OCI-LY7 (cell line): ENCODE measurements at regions not wholly inside any gene's neighbourhood (a gene's known extent, or its start where the extent isn't known, plus 50 kb on each side); places are given as distances from the start of the nearest gene placed in this dataset.

Source experiments
- EZH2phosphoT487 ChIP-seq: fragments of 200-600 bp; sonication (generic); IDR thresholded peaks from 2 replicates; pipeline ENCODE4 v1.6.1; 2018; ENCODE audit warnings: low read depth, borderline replicate concordance, mild to moderate bottlenecking, mixed run types, antibody characterized with exemption, low read length, moderate library complexity, mixed read lengths
- TF ChIP-seq, protein P1 (sequence below): fragments of 200-600 bp; sonication (generic); conservative IDR thresholded peaks from 2 replicates; pipeline ENCODE4 v1.5.1; 2014; ENCODE audit warnings: mild to moderate bottlenecking, antibody characterized with exemption, low read length, moderate library complexity, mixed read lengths

DNA sequence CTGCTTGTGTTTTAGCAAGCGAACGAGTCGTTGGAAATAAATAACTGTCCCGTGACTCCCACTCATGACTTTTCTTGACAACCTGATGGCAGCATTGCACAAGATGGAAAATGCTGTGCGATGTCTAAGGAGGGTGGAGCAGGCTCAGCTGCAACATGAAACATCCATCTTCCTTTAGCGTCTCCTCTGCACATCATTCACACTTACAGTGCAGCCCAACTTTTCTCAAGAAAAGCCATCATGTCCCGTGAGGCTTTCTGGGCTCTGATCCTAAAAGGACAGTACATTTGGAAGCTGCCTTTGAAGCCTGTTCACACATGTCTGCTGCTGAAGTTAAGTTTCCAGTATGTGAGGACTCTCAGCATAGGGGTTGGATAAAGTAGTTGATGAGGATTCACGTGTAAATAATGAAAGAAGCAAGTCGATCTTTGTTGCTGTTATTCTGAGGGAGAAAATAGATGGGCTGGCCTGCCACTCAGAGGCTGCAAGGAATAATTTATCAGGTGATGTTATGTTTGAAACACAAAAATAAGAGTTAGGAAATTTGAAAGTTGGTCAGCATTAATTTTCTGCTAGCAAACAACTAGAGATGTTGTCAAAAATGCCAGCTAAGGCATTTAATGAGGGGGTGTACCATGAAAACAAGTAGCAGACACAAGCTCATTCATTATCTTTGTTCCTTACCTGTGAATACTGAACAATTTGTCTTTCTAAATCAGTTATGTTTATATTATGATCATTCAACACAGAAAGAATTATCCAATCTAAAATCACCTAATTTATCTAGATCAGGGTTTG is 328.7 kb upstream of the ZFP42 start:
- TF ChIP-seq, protein P1, sequence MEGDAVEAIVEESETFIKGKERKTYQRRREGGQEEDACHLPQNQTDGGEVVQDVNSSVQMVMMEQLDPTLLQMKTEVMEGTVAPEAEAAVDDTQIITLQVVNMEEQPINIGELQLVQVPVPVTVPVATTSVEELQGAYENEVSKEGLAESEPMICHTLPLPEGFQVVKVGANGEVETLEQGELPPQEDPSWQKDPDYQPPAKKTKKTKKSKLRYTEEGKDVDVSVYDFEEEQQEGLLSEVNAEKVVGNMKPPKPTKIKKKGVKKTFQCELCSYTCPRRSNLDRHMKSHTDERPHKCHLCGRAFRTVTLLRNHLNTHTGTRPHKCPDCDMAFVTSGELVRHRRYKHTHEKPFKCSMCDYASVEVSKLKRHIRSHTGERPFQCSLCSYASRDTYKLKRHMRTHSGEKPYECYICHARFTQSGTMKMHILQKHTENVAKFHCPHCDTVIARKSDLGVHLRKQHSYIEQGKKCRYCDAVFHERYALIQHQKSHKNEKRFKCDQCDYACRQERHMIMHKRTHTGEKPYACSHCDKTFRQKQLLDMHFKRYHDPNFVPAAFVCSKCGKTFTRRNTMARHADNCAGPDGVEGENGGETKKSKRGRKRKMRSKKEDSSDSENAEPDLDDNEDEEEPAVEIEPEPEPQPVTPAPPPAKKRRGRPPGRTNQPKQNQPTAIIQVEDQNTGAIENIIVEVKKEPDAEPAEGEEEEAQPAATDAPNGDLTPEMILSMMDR, result no peak
- no peak for TF ChIP-seq EZH2phosphoT487
